ENCODE measurements at regions not wholly inside any gene's neighbourhood (a gene's known extent, or its start where the extent isn't known, plus 50 kb on each side); places are given as distances from the start of the nearest gene placed in this dataset.

- TF ChIP-seq, protein P1, sequence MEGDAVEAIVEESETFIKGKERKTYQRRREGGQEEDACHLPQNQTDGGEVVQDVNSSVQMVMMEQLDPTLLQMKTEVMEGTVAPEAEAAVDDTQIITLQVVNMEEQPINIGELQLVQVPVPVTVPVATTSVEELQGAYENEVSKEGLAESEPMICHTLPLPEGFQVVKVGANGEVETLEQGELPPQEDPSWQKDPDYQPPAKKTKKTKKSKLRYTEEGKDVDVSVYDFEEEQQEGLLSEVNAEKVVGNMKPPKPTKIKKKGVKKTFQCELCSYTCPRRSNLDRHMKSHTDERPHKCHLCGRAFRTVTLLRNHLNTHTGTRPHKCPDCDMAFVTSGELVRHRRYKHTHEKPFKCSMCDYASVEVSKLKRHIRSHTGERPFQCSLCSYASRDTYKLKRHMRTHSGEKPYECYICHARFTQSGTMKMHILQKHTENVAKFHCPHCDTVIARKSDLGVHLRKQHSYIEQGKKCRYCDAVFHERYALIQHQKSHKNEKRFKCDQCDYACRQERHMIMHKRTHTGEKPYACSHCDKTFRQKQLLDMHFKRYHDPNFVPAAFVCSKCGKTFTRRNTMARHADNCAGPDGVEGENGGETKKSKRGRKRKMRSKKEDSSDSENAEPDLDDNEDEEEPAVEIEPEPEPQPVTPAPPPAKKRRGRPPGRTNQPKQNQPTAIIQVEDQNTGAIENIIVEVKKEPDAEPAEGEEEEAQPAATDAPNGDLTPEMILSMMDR (IDR thresholded peaks at IDR 0.05 in 2 of 3, conservative IDR thresholded peaks at IDR 0.05 in 1 of 3; ENCODE audit: borderline replicate concordance in 1 of 3, insufficient read depth in 1 of 3, low read depth in 2 of 3, low read length in 2 of 3) = no peak
- TF ChIP-seq POLR2A (IDR thresholded peaks at IDR 0.05; ENCODE audit: borderline replicate concordance, extremely low read depth, insufficient read depth, insufficient read length) = no peak
- TF ChIP-seq, protein P2, sequence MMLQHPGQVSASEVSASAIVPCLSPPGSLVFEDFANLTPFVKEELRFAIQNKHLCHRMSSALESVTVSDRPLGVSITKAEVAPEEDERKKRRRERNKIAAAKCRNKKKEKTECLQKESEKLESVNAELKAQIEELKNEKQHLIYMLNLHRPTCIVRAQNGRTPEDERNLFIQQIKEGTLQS (IDR thresholded peaks at IDR 0.05) = no peak
- TF ChIP-seq ELF1 (IDR thresholded peaks at IDR 0.05; ENCODE audit: borderline replicate concordance, low read depth) = no peak
- no peak for TF ChIP-seq EZH2 (IDR thresholded peaks at IDR 0.05)
- no peak for TF ChIP-seq CEBPB (IDR thresholded peaks at IDR 0.05; ENCODE audit: low read depth)
Measured at GRCh38 chr18:73431620-73432019, 563.8 kb upstream of the NETO1 start.
